DOHH2 (cell line): ENCODE measurements at regions not wholly inside any gene's neighbourhood (a gene's known extent, or its start where the extent isn't known, plus 50 kb on each side); places are given as distances from the start of the nearest gene placed in this dataset.

ENCODE experiments used
- H3F3A ChIP-seq: fragments of 200-600 bp; sonication (generic), shearing (Covaris generic); 2 replicates; pipeline ENCODE4 v1.6.0; 2016; ENCODE audit warnings: antibody characterized with exemption, mild to moderate bottlenecking; ENCODE audit not compliant: control insufficient read depth, insufficient read depth
- H3K27ac ChIP-seq: fragments of 200-600 bp; sonication (generic); 2 replicates; pipeline ENCODE4 v1.5.1; 2014; ENCODE audit warnings: low read depth, mild to moderate bottlenecking, low read length, moderate library complexity
- H3K27me3 ChIP-seq: fragments of 200-600 bp; sonication (generic); 2 replicates; pipeline ENCODE4 v1.6.1; 2014; ENCODE audit warnings: mild to moderate bottlenecking, low read length, mixed read lengths; ENCODE audit not compliant: control insufficient read depth
- H3K36me3 ChIP-seq: fragments of 200-600 bp; sonication (generic); 2 replicates; pipeline ENCODE4 v1.6.1; 2014; ENCODE audit warnings: mild to moderate bottlenecking, low read length, moderate library complexity, mixed read lengths; ENCODE audit not compliant: control insufficient read depth
- H3K4me1 ChIP-seq: fragments of 200-600 bp; sonication (generic); 2 replicates; pipeline ENCODE4 v1.6.1; 2014; ENCODE audit warnings: mild to moderate bottlenecking, low read length, mixed read lengths; ENCODE audit not compliant: control insufficient read depth
- H3K4me2 ChIP-seq: fragments of 200-600 bp; sonication (generic); 2 replicates; pipeline ENCODE4 v1.6.0; 2014; ENCODE audit warnings: mild to moderate bottlenecking, low read length, moderate library complexity
- H3K4me3 ChIP-seq: fragments of 200-600 bp; sonication (generic); 2 replicates; pipeline ENCODE4 v1.5.1; 2014; ENCODE audit warnings: mild to moderate bottlenecking, low read length, mixed read lengths
- H3K79me2 ChIP-seq: fragments of 200-600 bp; sonication (generic); 2 replicates; pipeline ENCODE4 v1.6.1; 2014; ENCODE audit warnings: mild to moderate bottlenecking, low read length, mixed read lengths; ENCODE audit not compliant: control insufficient read depth
- H3K9me2 ChIP-seq: fragments of 200-600 bp; sonication (generic); replicated peaks from 2 replicates; pipeline ENCODE4 v1.6.1; 2014; ENCODE audit warnings: mild to moderate bottlenecking, low read length, mixed read lengths; ENCODE audit not compliant: control insufficient read depth
- H3K9me3 ChIP-seq: fragments of 200-600 bp; sonication (generic); 2 replicates; pipeline ENCODE4 v1.6.1; 2014; ENCODE audit warnings: antibody characterized with exemption, low read length, mixed read lengths; ENCODE audit not compliant: control insufficient read depth, insufficient read depth
- H4K20me1 ChIP-seq: fragments of 200-600 bp; sonication (generic); 2 replicates; pipeline ENCODE4 v1.6.0; 2014; ENCODE audit warnings: low read depth, mild to moderate bottlenecking, antibody characterized with exemption, low read length, moderate library complexity; ENCODE audit not compliant: control insufficient read depth, insufficient read depth
- EZH2phosphoT487 ChIP-seq: fragments of 200-600 bp; sonication (generic); IDR thresholded peaks from 2 replicates; pipeline ENCODE4 v1.6.1; 2017; ENCODE audit warnings: borderline replicate concordance, mild to moderate bottlenecking, antibody characterized with exemption, low read length, moderate library complexity, mixed read lengths
- TF ChIP-seq, protein P1 (sequence below): fragments of 200-600 bp; sonication (generic); IDR thresholded peaks from one replicate; pipeline ENCODE4 v1.5.1; 2014; ENCODE audit warnings: antibody characterized with exemption, mild to moderate bottlenecking, low read depth, low read length; ENCODE audit not compliant: poor library complexity, severe bottlenecking

- H4K20me1 ChIP-seq = no peaks in the 10 kb centered on the region
- no peaks in the 10 kb centered on the region for H3K27me3 ChIP-seq
- H3K36me3 ChIP-seq = no peaks in the 10 kb centered on the region
- TF ChIP-seq, protein P1, sequence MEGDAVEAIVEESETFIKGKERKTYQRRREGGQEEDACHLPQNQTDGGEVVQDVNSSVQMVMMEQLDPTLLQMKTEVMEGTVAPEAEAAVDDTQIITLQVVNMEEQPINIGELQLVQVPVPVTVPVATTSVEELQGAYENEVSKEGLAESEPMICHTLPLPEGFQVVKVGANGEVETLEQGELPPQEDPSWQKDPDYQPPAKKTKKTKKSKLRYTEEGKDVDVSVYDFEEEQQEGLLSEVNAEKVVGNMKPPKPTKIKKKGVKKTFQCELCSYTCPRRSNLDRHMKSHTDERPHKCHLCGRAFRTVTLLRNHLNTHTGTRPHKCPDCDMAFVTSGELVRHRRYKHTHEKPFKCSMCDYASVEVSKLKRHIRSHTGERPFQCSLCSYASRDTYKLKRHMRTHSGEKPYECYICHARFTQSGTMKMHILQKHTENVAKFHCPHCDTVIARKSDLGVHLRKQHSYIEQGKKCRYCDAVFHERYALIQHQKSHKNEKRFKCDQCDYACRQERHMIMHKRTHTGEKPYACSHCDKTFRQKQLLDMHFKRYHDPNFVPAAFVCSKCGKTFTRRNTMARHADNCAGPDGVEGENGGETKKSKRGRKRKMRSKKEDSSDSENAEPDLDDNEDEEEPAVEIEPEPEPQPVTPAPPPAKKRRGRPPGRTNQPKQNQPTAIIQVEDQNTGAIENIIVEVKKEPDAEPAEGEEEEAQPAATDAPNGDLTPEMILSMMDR = no peak
- no peak for TF ChIP-seq EZH2phosphoT487
- H3F3A ChIP-seq = no peaks in the 10 kb centered on the region
- no peak overlapping the region for H3K4me3 ChIP-seq
- H3K79me2 ChIP-seq = no peaks in the 10 kb centered on the region
- no peaks in the 10 kb centered on the region for H3K9me2 ChIP-seq
- no peak overlapping the region for H3K27ac ChIP-seq
- H3K4me1 ChIP-seq = no peaks in the 10 kb centered on the region
- H3K9me3 ChIP-seq = peaks cover 9% of the 10 kb centered on the region; the same call in 1 of the 2 replicates
- no peak overlapping the region for H3K4me2 ChIP-seq
Observed at GRCh38 chr17:79510071-79510470, 100.8 kb downstream of the RBFOX3 start.

GRCh38 chr17:79509490-79509889 is 101.4 kb downstream of the RBFOX3 start:
- TF ChIP-seq, protein P1 = no peak
- no peak for TF ChIP-seq EZH2phosphoT487
- H3K27ac ChIP-seq = no peak overlapping the region
- no peaks in the 10 kb centered on the region for H4K20me1 ChIP-seq
- H3K9me3 ChIP-seq = peaks cover 9% of the 10 kb centered on the region; the same call in 1 of the 2 replicates
- no peaks in the 10 kb centered on the region for H3K9me2 ChIP-seq
- H3K4me3 ChIP-seq = no peak overlapping the region
- H3K79me2 ChIP-seq = no peaks in the 10 kb centered on the region
- H3K4me1 ChIP-seq = no peaks in the 10 kb centered on the region
- no peaks in the 10 kb centered on the region for H3K27me3 ChIP-seq
- H3K36me3 ChIP-seq = no peaks in the 10 kb centered on the region
- H3K4me2 ChIP-seq = no peak overlapping the region
- H3F3A ChIP-seq = no peaks in the 10 kb centered on the region

- Histone ChIP-seq H4K20me1 (no peaks in the 10 kb centered on the region), H3K4me1 (no peaks in the 10 kb centered on the region), H3F3A (no peaks in the 10 kb centered on the region), H3K4me3 (no peak overlapping the region), H3K36me3 (no peaks in the 10 kb centered on the region), H3K27ac (no peak overlapping the region), H3K27me3 (no peaks in the 10 kb centered on the region), H3K9me3 (peaks cover 9% of the 10 kb centered on the region; the same call in 1 of the 2 replicates), H3K9me2 (no peaks in the 10 kb centered on the region), H3K79me2 (no peaks in the 10 kb centered on the region), H3K4me2 (no peak overlapping the region)
- TF ChIP-seq, protein P1 = no peak
- TF ChIP-seq EZH2phosphoT487 = no peak
Observed at GRCh38 chr17:79509008-79509407, 101.8 kb downstream of the RBFOX3 start.
